IPS DF 6.9 (cell line): ENCODE measurements at regions not wholly inside any gene's neighbourhood (a gene's known extent, or its start where the extent isn't known, plus 50 kb on each side); places are given as distances from the start of the nearest gene placed in this dataset.

Experiments
- DNase-seq: peaks from one replicate; pipeline ENCODE4 v3.0.0-alpha.2; 2013; ENCODE audit warnings: low read depth, low spot score
- H3K27ac ChIP-seq: one replicate; pipeline ENCODE4 v1.5.1; 2013; ENCODE audit warnings: low read length, control low read depth
- H3K27me3 ChIP-seq: 2 replicates; pipeline ENCODE4 v1.6.1; 2013; ENCODE audit warnings: mild to moderate bottlenecking, low read length; ENCODE audit not compliant: control insufficient read depth, insufficient read depth
- H3K36me3 ChIP-seq: 2 replicates; pipeline ENCODE4 v1.6.1; 2013; ENCODE audit warnings: low read length; ENCODE audit not compliant: control insufficient read depth, insufficient read depth
- H3K4me1 ChIP-seq: 2 replicates; pipeline ENCODE4 v1.6.1; 2013; ENCODE audit warnings: low read length; ENCODE audit not compliant: control insufficient read depth, insufficient read depth
- H3K4me3 ChIP-seq: 2 replicates; pipeline ENCODE4 v1.5.1; 2013; ENCODE audit warnings: mild to moderate bottlenecking, low read length
- H3K9me3 ChIP-seq: 2 replicates; pipeline ENCODE4 v1.6.1; 2013; ENCODE audit warnings: low read length, inconsistent platforms; ENCODE audit not compliant: control insufficient read depth, insufficient read depth
- WGBS: extraction: QIAGEN DNeasy Blood & Tissue Kit; methylation state at CpG from one replicate; pipeline ENCODE4 v1.1.7; 2013; ENCODE audit warnings: mixed read lengths, missing lambda C conversion rate; ENCODE audit not compliant: insufficient read length, insufficient coverage; 5-methylcytosine and 5-hydroxymethylcytosine counted together

DNA sequence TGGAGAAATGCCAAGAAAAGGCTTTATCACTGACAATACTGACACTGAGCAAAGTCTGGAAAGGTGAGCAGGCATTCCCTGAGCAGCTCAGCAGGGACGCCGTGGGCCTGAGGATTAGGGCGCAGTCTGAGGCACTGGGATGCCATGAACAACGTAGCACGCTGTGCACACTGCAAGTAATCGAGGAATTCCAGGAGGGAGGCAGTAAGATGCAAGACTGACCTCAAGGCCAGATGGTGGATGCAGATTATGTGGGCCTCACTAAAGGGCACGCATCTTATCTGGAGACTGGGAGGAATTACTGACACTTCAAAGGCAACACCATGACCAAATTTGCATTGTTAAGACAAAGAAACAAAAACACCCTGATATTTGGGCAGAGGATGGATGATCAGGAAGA lies 50.4 kb upstream of the OPCML start:
- no peaks in the 10 kb centered on the region for H3K27me3 ChIP-seq
- H3K4me1 ChIP-seq = peaks cover 4% of the 10 kb centered on the region
- WGBS = no CpG with 5 or more reads among the region's 7 CpGs
- no peak for DNase-seq
- no peaks in the 10 kb centered on the region for H3K36me3 ChIP-seq
- no peak overlapping the region for H3K4me3 ChIP-seq
- no peaks in the 10 kb centered on the region for H3K9me3 ChIP-seq
- no peak overlapping the region for H3K27ac ChIP-seq

DNA sequence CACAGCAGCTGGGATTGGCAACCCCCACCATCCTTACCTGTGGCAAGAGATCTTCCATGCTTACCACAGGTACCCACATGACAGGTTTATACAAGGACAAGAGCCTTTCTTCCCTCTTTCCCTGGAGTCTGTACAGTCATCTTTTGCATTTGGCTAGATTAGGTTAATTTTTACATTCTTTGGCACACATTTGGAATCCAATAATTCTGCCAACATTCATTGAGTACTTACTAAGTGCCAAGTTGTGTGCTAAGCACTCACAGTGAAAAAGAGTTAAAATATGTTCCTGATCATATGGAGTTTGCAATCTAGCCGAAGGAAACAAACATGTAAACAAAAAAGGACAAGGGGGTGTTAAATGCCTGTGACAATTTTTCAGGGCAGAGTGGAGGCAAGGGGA lies 50.0 kb upstream of the OPCML start:
- Histone ChIP-seq H3K27me3 (no peaks in the 10 kb centered on the region), H3K27ac (no peak overlapping the region), H3K9me3 (no peaks in the 10 kb centered on the region), H3K36me3 (no peaks in the 10 kb centered on the region), H3K4me3 (no peak overlapping the region), H3K4me1 (peaks cover 4% of the 10 kb centered on the region)
- no peak for DNase-seq
- no CpG with 5 or more reads among the region's 1 CpG for WGBS
